Vagina (tissue), 2 donors: ENCODE measurements at regions not wholly inside any gene's neighbourhood (a gene's known extent, or its start where the extent isn't known, plus 50 kb on each side); places are given as distances from the start of the nearest gene placed in this dataset.

Experiments
- POLR2A ChIP-seq, 2 donors: fragments of 450-650 bp; IDR thresholded peaks; one replicate each; pipeline ENCODE4 v1.6.1; 2017; ENCODE audit warnings: antibody characterized with exemption in 2 of 2, mild to moderate bottlenecking in 2 of 2, moderate library complexity in 2 of 2
- POLR2AphosphoS5 ChIP-seq, 2 donors: sonication (generic); formaldehyde crosslinking; IDR thresholded peaks; one replicate each; pipeline ENCODE4 v1.9.0; 2017; ENCODE audit warnings: antibody characterized with exemption in 2 of 2, mild to moderate bottlenecking in 2 of 2, low read depth in 1 of 2; ENCODE audit not compliant: insufficient read depth in 1 of 2
- TF ChIP-seq, protein P1 (sequence below), 3 experiments: fragments of 450-650 bp in 2 of 3; fragments of 200-600 bp in 1 of 3; sonication (generic) in 1 of 3; IDR thresholded peaks; one replicate each; pipeline ENCODE4 v1.5.1; 2017 to 2019; ENCODE audit warnings: antibody characterized with exemption in 3 of 3, mild to moderate bottlenecking in 2 of 3, moderate library complexity in 2 of 3

DNA sequence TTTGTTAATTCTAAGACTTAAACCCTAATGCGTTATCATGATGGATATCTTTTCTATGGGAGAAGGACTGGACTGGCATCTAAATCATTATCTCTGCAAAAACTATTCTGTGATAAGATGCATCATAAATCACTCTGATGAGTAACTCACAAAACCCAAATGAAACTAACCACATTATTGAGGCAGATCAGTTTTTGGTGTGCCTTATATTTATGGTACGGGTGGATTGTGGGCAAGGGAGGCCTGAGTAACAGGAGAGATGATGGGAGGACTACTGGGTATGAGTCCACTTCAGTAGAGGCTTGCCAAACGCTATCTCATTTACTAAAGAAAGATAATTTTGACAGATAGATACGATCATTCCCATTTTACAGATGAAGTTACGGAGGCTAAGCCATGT lies 66.4 kb upstream of the GUCY1A1 start:
- TF ChIP-seq, protein P1, sequence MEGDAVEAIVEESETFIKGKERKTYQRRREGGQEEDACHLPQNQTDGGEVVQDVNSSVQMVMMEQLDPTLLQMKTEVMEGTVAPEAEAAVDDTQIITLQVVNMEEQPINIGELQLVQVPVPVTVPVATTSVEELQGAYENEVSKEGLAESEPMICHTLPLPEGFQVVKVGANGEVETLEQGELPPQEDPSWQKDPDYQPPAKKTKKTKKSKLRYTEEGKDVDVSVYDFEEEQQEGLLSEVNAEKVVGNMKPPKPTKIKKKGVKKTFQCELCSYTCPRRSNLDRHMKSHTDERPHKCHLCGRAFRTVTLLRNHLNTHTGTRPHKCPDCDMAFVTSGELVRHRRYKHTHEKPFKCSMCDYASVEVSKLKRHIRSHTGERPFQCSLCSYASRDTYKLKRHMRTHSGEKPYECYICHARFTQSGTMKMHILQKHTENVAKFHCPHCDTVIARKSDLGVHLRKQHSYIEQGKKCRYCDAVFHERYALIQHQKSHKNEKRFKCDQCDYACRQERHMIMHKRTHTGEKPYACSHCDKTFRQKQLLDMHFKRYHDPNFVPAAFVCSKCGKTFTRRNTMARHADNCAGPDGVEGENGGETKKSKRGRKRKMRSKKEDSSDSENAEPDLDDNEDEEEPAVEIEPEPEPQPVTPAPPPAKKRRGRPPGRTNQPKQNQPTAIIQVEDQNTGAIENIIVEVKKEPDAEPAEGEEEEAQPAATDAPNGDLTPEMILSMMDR (IDR thresholded peaks at IDR 0.05), result no peak
- TF ChIP-seq POLR2A (IDR thresholded peaks at IDR 0.05) (no peak), POLR2AphosphoS5 (IDR thresholded peaks at IDR 0.05; ENCODE audit: insufficient read depth in 1 of 2, low read depth in 1 of 2) (no peak)
